A673 (cell line): ENCODE measurements at regions not wholly inside any gene's neighbourhood (a gene's known extent, or its start where the extent isn't known, plus 50 kb on each side); places are given as distances from the start of the nearest gene placed in this dataset.

Experiments used
- BruUV-seq: library from RNA; stranded (reverse); fragments of 400-500 nt; replicated peaks from 2 replicates; lab custom pipeline; 2021; lab: Mats Ljungman, UMichigan
- CTCF ChIA-PET: fragments of 300-600 bp; sonication (Branson Sonifier 250); formaldehyde crosslinking; loops from one replicate; lab custom pipeline; 2022; ENCODE audit warnings: antibody characterized with exemption; lab: Charles Lee
- POLR2A ChIA-PET: fragments of 300-600 bp; sonication (Branson Sonifier 250); formaldehyde crosslinking; loops from one replicate; lab custom pipeline; 2022; ENCODE audit warnings: antibody characterized with exemption; ENCODE audit not compliant: low non-redundant PET; lab: Charles Lee
- DNase-seq: peaks from one replicate; pipeline ENCODE4 v3.0.0-alpha.2; 2015; ENCODE audit warnings: low spot score
- H3K27ac ChIP-seq: fragments of 200-600 bp; sonication (generic); 2 replicates; pipeline ENCODE4 v1.5.1; 2016; ENCODE audit warnings: mixed run types, low read depth, mild to moderate bottlenecking, mixed read lengths, antibody characterized with exemption, low read length; ENCODE audit not compliant: poor library complexity, severe bottlenecking
- H3K27me3 ChIP-seq: fragments of 200-600 bp; sonication (generic); replicated peaks from 2 replicates; pipeline ENCODE4 v1.6.1; 2017; ENCODE audit warnings: mixed run types, low read depth, mild to moderate bottlenecking, mixed read lengths, antibody characterized with exemption, low read length; ENCODE audit not compliant: insufficient read depth, poor library complexity
- H3K36me3 ChIP-seq: fragments of 200-600 bp; sonication (generic); 2 replicates; pipeline ENCODE4 v1.6.1; 2016; ENCODE audit warnings: mixed run types, mild to moderate bottlenecking, mixed read lengths, antibody characterized with exemption, low read length; ENCODE audit not compliant: insufficient read depth, poor library complexity, severe bottlenecking
- H3K4me1 ChIP-seq: fragments of 200-600 bp; sonication (generic); 2 replicates; pipeline ENCODE4 v1.6.1; 2017; ENCODE audit warnings: mixed run types, mild to moderate bottlenecking, mixed read lengths, antibody characterized with exemption, low read length; ENCODE audit not compliant: insufficient read depth, poor library complexity, severe bottlenecking
- H3K4me3 ChIP-seq: fragments of 200-600 bp; sonication (generic); 2 replicates; pipeline ENCODE4 v1.5.1; 2016; ENCODE audit warnings: low read depth, mixed run types, mild to moderate bottlenecking, mixed read lengths, low read length; ENCODE audit not compliant: poor library complexity, severe bottlenecking
- H3K9me3 ChIP-seq: fragments of 200-600 bp; sonication (generic); 2 replicates; pipeline ENCODE4 v1.6.1; 2016; ENCODE audit warnings: mixed run types, low read depth, mild to moderate bottlenecking, mixed read lengths, antibody characterized with exemption, low read length; ENCODE audit not compliant: poor library complexity, severe bottlenecking
- EZH2 ChIP-seq: fragments of 200-600 bp; sonication (generic); IDR thresholded peaks from 2 replicates; pipeline ENCODE4 v1.6.1; 2017; ENCODE audit warnings: borderline replicate concordance, low read depth, mild to moderate bottlenecking, mixed read lengths, antibody characterized with exemption, low read length; ENCODE audit not compliant: poor library complexity, severe bottlenecking
- intact Hi-C: fragments of 100-400 bp; cut with micrococcal nuclease; formaldehyde crosslinking; loops from one replicate; pipeline ENCODE4 v1.10.0; 2022; ENCODE audit not compliant: unreplicated experiment
- TF ChIP-seq, protein P1 (sequence below): fragments of 300-800, 200-600 bp; sonication (generic); conservative IDR thresholded peaks from 2 replicates; pipeline ENCODE4 v1.5.1; 2017; ENCODE audit warnings: low read depth, mild to moderate bottlenecking, antibody characterized with exemption, low read length, moderate library complexity, mixed read lengths

DNA sequence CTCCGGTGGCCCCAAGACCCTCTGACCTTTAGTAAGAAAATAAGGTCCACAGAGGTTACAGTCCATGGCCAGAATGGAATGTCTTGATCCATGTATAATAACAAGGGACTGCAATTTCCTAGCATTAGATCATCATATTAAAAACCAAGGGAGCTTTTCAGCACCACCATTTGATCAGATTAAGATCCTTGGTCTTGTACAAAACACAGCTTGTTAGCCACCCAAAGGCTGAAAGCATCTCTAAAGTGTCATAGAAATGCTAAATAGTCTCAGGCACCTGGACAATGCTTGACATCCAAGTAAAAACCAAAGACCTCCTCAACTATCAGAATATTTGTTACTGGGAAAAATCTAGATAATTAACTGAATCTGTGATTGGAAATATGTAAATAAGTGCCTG, 50.3 kb upstream of the VPS13A start:
- Histone ChIP-seq H3K4me3 (no peak overlapping the region), H3K27me3 (peaks cover 70% of the 10 kb centered on the region), H3K36me3 (no peaks in the 10 kb centered on the region), H3K4me1 (no peaks in the 10 kb centered on the region), H3K9me3 (no peaks in the 10 kb centered on the region), H3K27ac (no peak overlapping the region)
- POLR2A ChIA-PET, result no interaction called here
- intact Hi-C loops, result no loop called here
- TF ChIP-seq EZH2, result no peak
- TF ChIP-seq, protein P1, sequence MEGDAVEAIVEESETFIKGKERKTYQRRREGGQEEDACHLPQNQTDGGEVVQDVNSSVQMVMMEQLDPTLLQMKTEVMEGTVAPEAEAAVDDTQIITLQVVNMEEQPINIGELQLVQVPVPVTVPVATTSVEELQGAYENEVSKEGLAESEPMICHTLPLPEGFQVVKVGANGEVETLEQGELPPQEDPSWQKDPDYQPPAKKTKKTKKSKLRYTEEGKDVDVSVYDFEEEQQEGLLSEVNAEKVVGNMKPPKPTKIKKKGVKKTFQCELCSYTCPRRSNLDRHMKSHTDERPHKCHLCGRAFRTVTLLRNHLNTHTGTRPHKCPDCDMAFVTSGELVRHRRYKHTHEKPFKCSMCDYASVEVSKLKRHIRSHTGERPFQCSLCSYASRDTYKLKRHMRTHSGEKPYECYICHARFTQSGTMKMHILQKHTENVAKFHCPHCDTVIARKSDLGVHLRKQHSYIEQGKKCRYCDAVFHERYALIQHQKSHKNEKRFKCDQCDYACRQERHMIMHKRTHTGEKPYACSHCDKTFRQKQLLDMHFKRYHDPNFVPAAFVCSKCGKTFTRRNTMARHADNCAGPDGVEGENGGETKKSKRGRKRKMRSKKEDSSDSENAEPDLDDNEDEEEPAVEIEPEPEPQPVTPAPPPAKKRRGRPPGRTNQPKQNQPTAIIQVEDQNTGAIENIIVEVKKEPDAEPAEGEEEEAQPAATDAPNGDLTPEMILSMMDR, result no peak
- BruUV-seq, result no TSS peak
- CTCF ChIA-PET, result no interaction called here
- no peak for DNase-seq
